HG02678 (cell line): ENCODE measurements at regions not wholly inside any gene's neighbourhood (a gene's known extent, or its start where the extent isn't known, plus 50 kb on each side); places are given as distances from the start of the nearest gene placed in this dataset.
"Not testable (repeated sequence)": the region's sequence is repeated elsewhere in the genome, so short reads cannot be mapped to it uniquely, and the experiment has no call there.

Source experiments
- ATAC-seq: cut with Tn5 transposase; IDR thresholded peaks from one replicate; pipeline ENCODE4 v1.9.1; 2021; ENCODE audit warnings: mild to moderate bottlenecking, moderate library complexity; ENCODE audit not compliant: unreplicated experiment

GRCh38 chr3:22849583-22849982 is 353.5 kb upstream of the UBE2E2 start:
- not testable (repeated sequence) for ATAC-seq

DNA sequence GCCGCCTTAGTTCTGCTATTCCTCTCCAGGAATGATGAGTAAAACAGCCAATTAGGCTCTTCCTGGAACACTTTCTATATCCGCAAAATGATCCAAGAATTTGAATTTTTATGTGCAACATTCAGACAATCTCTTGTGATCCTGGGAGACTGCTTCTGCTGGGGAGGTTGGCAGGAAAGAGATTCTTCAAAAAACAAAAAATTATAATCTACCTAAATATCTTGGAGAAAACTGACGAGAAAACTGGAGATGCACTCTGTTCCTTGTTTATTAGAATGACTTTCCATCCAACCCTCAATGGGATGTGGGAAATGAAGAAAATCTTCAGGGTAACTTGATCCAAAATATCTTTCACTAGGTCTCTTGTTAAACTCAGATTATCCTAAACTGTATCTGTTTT is 346.3 kb upstream of the UBE2E2 start:
- no peak for ATAC-seq

- ATAC-seq = no peak
Measured at GRCh38 chr3:22858486-22858885, 344.6 kb upstream of the UBE2E2 start.

- ATAC-seq = no peak
Measured at GRCh38 chr3:22859618-22860017, 343.5 kb upstream of the UBE2E2 start.

DNA sequence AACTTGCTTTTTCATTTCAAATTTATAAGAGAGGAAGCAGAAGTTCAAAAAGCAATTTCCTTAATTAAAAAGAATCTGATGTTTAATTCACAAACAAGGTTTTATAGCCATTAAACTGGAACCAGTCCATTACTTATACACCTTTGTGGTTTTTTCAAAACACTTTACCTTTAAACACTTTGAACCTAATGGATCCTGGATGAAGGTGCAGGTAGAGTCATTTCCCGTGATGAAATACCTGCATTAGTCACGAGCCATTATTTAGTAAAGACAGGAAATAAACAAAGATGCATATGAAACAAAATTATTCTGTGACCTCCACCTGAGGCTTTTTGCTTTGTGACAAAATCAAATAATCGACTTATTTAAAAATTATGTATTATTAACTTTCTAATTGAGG is 341.7 kb upstream of the UBE2E2 start:
- no peak for ATAC-seq

GRCh38 chr3:22862111-22862510 is 341.0 kb upstream of the UBE2E2 start:
- no peak for ATAC-seq

GRCh38 chr3:22882834-22883233 is 320.3 kb upstream of the UBE2E2 start:
- ATAC-seq = not testable (repeated sequence)

GRCh38 chr3:22885039-22885438 is 318.1 kb upstream of the UBE2E2 start:
- no peak for ATAC-seq

DNA sequence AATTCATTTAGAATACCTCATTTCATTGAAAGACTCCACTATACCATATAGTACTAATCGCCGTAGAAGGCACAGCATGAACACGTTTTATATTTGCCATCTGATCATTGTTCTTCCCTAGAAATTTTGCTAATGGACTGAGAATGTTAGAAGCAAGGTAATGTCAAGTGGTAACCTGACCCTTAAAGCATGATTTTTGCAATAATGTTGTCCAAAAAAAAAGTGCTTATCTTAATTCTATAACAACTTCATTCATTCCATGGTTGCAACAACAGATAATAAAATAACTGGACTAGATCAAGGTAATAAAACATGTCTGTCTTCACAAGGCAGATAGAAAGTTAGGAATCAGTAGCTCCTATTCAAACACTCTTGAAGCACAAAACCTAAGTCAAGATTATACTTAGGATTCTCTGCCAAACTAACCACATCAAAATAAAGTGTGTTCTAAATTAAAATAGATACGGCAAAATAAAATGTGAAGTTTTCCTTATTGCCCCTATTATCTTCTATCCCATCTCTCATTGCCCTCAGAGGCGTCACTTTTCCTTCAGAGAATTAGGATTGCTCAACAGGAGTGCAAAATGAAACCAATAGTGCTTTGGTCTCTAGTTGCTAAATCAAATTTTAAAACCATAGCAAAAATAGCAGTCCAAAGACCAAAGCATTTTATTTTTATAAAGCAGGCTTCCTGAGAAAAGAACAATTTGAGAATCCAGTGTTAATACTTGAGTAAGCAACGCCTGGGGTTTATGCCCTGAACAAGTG is 317.4 kb upstream of the UBE2E2 start:
- no peak for ATAC-seq

DNA sequence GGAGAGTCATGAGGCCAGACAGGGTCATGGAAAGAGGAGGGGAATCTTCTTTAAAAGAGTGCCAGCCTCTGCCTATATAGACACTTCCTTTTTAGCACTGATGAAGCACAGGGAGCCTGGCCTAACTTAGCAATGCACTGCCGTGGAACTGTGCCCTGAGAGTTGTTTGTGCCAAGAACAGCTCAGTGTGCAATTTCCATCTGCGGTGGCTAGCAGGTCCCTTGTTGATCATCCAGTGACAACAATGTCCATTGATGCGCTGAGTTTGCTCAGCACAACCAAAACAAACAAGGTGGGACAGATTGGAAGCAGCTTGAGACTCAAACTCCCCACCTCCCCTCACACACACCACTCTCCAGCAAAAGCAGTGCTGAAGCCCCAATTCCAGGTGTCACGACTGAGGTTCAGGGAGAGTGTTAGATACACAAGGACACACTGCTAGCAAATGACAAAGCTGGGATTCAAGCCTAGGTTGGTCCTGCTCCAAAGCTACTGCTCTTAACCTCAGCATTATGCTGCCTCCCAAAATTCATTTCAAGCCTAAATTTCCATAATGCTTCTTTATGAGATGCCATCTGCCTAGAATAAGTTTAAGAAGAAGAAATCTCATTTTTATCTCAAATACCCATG is 316.6 kb upstream of the UBE2E2 start:
- ATAC-seq = no peak

DNA sequence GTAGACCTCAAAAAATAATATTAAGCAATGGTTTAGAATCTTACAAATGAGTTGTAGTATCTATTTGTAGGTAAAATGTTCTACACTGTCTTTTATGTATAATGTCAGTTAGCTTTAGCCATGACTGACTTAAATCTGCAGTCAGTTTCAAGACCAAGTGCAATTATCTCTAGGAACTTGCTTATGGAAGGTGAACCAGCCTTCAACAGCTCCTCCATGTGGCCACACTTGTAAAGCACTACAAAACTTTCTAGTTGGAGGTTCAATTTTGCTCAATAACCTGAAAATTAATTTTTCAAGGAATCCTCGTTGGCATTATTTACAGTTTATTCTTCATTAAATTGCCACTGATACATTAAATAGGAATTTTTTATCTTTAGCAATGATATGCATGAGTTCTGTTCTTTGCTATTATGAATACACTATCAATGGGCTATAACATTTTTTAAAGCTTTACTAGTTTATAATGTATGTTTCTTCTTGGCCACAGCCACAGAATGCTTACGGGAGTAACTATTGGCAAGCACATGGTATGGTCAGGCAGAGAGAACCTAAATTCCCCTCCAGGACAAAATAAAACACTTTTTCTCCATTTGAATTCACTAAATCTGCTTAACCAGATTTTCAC is 315.3 kb upstream of the UBE2E2 start:
- peak; percentile 45 for ATAC-seq

DNA sequence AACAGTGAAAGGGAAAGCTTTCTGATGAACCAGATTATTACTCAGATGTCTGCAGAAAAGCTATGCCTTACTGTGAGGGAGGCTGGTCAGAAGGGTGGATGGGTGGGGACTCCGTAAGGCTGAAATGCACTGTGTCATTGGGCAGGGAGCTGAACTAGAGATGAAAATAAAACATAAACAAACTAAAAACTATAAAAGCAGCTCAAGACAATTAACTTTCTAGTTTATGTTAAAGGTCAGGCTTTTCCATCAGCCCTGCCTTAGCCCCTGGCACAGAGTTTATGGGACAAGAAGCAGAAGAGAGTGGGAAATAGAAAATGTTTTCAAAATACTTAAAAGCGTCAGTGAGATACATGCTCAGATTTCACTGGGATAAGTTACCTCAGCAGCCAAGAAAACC is 310.0 kb upstream of the UBE2E2 start:
- ATAC-seq = no peak

DNA sequence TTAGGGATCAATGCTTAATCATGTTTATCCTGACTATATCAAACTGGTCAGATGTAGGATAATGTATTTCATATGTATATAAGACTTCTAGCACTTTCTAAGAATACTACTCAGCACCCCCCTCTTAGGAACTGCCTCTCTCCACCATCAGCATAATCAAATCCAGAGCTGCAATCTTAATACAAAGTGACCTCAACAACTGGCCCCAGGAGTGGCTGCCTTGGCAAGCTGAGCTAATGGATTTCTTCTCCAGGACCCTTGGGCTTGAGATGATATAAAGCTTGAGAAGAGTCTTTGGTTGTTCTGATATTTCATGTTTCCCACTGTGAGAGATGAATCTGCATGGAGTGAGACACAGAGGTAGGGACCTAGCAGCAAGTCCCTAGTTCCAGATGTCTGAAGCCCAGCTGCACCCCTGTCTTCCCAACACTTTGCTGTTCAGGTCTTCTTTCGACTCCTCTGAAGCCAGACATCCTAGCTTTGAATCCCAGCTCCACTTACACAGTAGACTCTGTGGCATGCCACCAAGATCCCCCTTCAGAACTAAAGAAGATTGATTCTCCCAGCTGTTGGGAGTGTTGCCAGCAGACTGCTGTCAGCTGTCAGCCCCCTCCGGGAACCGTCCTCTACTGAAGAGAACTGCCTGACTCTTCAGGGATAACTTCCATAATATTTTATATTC is 309.3 kb upstream of the UBE2E2 start:
- ATAC-seq = no peak

GRCh38 chr3:22894865-22895264 is 308.3 kb upstream of the UBE2E2 start:
- ATAC-seq = no peak

- no peak for ATAC-seq
Measured at GRCh38 chr3:22895671-22896070, 307.5 kb upstream of the UBE2E2 start.

DNA sequence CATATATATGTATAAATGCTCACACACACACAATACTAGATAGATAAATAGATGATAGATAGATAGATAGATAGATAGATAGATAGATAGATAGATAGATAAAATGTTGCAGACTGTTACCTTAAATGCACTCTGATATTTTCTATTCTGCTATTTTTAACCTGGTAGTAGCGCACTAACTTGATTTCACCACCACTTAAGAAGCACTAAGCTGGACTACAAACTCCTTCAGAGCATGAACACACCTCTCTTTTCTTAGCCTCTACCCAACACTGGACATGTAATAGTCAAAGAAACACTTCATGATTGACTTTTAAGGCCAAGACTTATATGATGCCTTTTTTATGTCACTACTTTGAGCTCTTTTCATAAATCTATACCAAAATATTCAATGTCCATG is 304.6 kb upstream of the UBE2E2 start:
- ATAC-seq = no peak

- no peak for ATAC-seq
Measured at GRCh38 chr3:22899441-22899840, 303.7 kb upstream of the UBE2E2 start.

DNA sequence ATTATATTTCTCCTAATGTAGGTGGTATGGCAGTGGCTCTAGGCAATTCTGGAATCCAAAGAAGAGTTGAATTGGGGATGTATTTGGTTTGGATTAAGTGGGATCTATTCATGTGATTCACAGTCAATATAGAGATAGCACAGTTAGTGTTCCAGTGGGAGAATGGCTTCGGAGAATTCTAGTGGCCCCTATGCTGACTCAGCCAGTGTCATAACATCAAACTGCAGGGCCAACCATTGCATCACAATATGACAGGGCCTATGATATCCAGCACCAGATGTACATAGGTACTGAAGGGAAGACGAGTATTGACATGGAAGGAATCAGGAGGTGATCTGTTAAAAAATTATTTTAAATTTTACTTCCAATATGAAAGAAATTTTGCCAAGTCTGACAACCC is 302.8 kb upstream of the UBE2E2 start:
- no peak for ATAC-seq

DNA sequence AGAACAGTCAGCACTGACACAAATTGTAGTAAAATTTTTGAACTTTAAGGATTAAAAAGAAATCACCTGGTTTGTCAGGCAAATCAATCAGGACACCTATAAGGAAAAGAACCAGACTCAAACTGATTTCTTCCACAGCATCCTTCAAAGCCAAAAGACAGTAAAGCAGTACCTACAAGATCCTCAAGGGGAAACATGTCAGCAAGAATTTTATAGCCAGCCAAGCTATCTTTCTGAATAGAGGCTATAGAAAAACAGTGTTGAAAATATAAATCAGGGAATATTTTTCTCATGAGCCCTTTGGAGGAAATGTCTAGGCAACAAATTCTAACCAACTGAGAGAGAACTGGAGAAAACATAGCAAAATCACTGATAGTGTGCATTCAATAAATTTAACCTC is 301.4 kb upstream of the UBE2E2 start:
- no peak for ATAC-seq

DNA sequence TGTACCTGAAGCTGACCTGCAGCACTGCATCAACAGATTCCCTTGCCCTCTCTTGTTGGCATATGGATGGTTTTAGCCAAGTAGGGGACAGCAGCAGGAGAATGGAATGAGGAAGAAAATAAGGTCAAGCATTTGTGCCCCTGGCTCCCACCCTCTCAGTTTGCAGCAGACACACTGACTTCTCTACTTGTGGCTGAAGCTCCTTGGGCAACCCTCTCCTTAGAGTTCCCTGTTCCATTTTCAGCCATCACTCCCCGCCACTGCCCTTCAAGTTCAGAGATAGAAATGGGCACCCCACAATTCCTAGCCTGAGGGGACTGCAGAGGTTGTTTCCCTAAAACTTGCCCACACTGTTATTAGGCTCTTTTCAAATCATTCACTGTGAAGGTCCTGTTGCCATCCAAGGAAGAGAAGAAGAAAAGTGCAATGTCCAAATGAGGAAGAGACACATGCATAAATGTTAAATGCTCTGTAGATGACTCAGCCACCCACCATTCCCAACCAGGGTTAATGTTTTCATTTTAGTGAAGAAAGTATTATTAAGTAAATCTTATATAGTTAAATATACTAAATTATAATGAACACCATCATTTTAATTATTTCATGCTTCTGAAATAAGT is 295.9 kb upstream of the UBE2E2 start:
- no peak for ATAC-seq

DNA sequence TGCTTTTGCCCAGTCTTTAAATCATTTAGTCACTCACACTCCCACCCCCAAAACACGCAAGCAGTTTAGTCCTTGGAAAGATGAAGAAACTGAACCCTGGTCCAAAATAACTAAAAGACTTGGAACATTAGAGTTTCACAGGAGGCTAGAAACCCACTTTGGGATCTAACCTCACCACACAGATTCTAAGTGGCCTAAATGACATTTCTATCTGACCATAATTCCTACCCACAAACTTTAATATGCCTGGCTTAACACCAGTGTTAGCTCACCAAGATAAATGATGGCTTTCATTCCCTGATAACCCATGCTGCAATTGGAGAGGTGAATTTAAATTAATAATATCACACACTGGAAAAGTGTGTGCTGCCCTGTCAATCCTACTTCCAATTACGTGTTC is 295.3 kb upstream of the UBE2E2 start:
- no peak for ATAC-seq
